H7 (cell line): ENCODE measurements at regions not wholly inside any gene's neighbourhood (a gene's known extent, or its start where the extent isn't known, plus 50 kb on each side); places are given as distances from the start of the nearest gene placed in this dataset.

Experiments
- DNase-seq: peaks from one replicate; pipeline ENCODE4 v3.0.0; 2012
- H3K27me3 ChIP-seq: 2 replicates; pipeline ENCODE4 v1.6.0; 2011; ENCODE audit warnings: mild to moderate bottlenecking, low read length; ENCODE audit not compliant: control insufficient read depth, insufficient read depth
- H3K36me3 ChIP-seq: replicated peaks from 2 replicates; pipeline ENCODE4 v1.5.1; 2011; ENCODE audit warnings: low read length; ENCODE audit not compliant: control insufficient read depth, insufficient read depth
- H3K4me3 ChIP-seq: 2 replicates; pipeline ENCODE4 v1.5.1; 2011; ENCODE audit warnings: low read depth, mild to moderate bottlenecking, control low read depth, low read length, moderate library complexity; ENCODE audit not compliant: insufficient read depth

- H3K4me3 ChIP-seq = no peak overlapping the region
- H3K36me3 ChIP-seq = no peaks in the 10 kb centered on the region
- no peaks in the 10 kb centered on the region for H3K27me3 ChIP-seq
- no peak for DNase-seq
These were observed 55.8 kb upstream of the CDH6 start for GRCh38 chr5:31137676-31138075.

GRCh38 chr5:31135542-31135941, 57.9 kb upstream of the CDH6 start:
- Histone ChIP-seq H3K4me3 (no peak overlapping the region), H3K27me3 (no peaks in the 10 kb centered on the region), H3K36me3 (no peaks in the 10 kb centered on the region)
- no peak for DNase-seq

GRCh38 chr5:31133488-31133887, 60.0 kb upstream of the CDH6 start:
- no peak for DNase-seq
- Histone ChIP-seq H3K36me3 (no peaks in the 10 kb centered on the region), H3K27me3 (no peaks in the 10 kb centered on the region), H3K4me3 (no peak overlapping the region)

- Histone ChIP-seq H3K36me3 (no peaks in the 10 kb centered on the region), H3K27me3 (no peaks in the 10 kb centered on the region), H3K4me3 (no peak overlapping the region)
- no peak for DNase-seq
These were observed 62.0 kb upstream of the CDH6 start for GRCh38 chr5:31131381-31131891.

- DNase-seq = no peak
- Histone ChIP-seq H3K27me3 (no peaks in the 10 kb centered on the region), H3K36me3 (no peaks in the 10 kb centered on the region), H3K4me3 (no peak overlapping the region)
These were observed 62.8 kb upstream of the CDH6 start for GRCh38 chr5:31130676-31131075.

GRCh38 chr5:31124651-31125305, 68.7 kb upstream of the CDH6 start:
- Histone ChIP-seq H3K4me3 (no peak overlapping the region), H3K36me3 (no peaks in the 10 kb centered on the region), H3K27me3 (no peaks in the 10 kb centered on the region)
- DNase-seq = no peak

- Histone ChIP-seq H3K27me3 (no peaks in the 10 kb centered on the region), H3K4me3 (no peak overlapping the region), H3K36me3 (no peaks in the 10 kb centered on the region)
- DNase-seq = no peak
These were observed 69.5 kb upstream of the CDH6 start for GRCh38 chr5:31124026-31124425.

GRCh38 chr5:31122998-31123951, 70.2 kb upstream of the CDH6 start:
- Histone ChIP-seq H3K27me3 (no peaks in the 10 kb centered on the region), H3K36me3 (no peaks in the 10 kb centered on the region), H3K4me3 (no peak overlapping the region)
- no peak for DNase-seq

- Histone ChIP-seq H3K4me3 (no peak overlapping the region), H3K36me3 (no peaks in the 10 kb centered on the region)
- DNase-seq = no peak
These were observed 72.3 kb upstream of the CDH6 start for GRCh38 chr5:31121224-31121623.

GRCh38 chr5:31120642-31120948, 72.9 kb upstream of the CDH6 start:
- DNase-seq = no peak
- Histone ChIP-seq H3K27me3 (no peaks in the 10 kb centered on the region), H3K4me3 (no peak overlapping the region), H3K36me3 (no peaks in the 10 kb centered on the region)

More at GRCh38 chr5:31121224-31121623, 72.3 kb upstream of the CDH6 start:
- H3K27me3 ChIP-seq = no peaks in the 10 kb centered on the region

- DNase-seq = no peak
- H3K36me3 ChIP-seq = no peaks in the 10 kb centered on the region
- no peak overlapping the region for H3K4me3 ChIP-seq
- H3K27me3 ChIP-seq = no peaks in the 10 kb centered on the region
These were observed 73.4 kb upstream of the CDH6 start for GRCh38 chr5:31119938-31120641.

- no peaks in the 10 kb centered on the region for H3K36me3 ChIP-seq
- H3K27me3 ChIP-seq = no peaks in the 10 kb centered on the region
- no peak for DNase-seq
- H3K4me3 ChIP-seq = no peak overlapping the region
These were observed 76.9 kb upstream of the CDH6 start for GRCh38 chr5:31116466-31117031.

- Histone ChIP-seq H3K27me3 (no peaks in the 10 kb centered on the region), H3K4me3 (no peak overlapping the region), H3K36me3 (no peaks in the 10 kb centered on the region)
- DNase-seq = no peak
These were observed 78.7 kb upstream of the CDH6 start for GRCh38 chr5:31114817-31115216.

GRCh38 chr5:31113666-31114350, 79.7 kb upstream of the CDH6 start:
- DNase-seq = no peak
- Histone ChIP-seq H3K4me3 (no peak overlapping the region), H3K27me3 (no peaks in the 10 kb centered on the region), H3K36me3 (no peaks in the 10 kb centered on the region)
